GM12874 (cell line): ENCODE measurements at regions not wholly inside any gene's neighbourhood (a gene's known extent, or its start where the extent isn't known, plus 50 kb on each side); places are given as distances from the start of the nearest gene placed in this dataset.

ENCODE experiments used
- TF ChIP-seq, protein P1 (sequence below): IDR thresholded peaks from 2 replicates; pipeline ENCODE4 v1.5.1; 2011; ENCODE audit warnings: low read depth, mild to moderate bottlenecking, control low read depth, low read length, moderate library complexity; ENCODE audit not compliant: insufficient read depth

DNA sequence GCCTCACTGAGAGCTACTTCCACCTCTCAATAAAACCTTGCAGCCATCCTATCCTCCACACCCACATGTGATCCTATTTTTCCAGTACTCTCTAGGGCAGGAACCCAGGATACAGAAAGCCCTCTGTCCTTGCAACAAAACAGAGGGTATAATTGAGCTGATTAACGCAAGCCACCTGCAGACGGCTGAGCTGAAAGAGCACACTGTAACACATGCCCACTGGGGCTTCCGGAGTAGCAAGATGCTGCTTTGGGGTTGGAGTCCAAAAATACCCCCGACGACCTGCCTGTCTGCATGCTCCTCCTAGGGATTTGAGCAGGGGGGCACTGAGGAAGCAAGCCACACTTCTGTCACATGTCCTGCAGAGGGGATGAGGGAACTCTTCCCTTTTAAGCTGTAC lies 401.1 kb upstream of the FOXG1 start:
- TF ChIP-seq, protein P1, sequence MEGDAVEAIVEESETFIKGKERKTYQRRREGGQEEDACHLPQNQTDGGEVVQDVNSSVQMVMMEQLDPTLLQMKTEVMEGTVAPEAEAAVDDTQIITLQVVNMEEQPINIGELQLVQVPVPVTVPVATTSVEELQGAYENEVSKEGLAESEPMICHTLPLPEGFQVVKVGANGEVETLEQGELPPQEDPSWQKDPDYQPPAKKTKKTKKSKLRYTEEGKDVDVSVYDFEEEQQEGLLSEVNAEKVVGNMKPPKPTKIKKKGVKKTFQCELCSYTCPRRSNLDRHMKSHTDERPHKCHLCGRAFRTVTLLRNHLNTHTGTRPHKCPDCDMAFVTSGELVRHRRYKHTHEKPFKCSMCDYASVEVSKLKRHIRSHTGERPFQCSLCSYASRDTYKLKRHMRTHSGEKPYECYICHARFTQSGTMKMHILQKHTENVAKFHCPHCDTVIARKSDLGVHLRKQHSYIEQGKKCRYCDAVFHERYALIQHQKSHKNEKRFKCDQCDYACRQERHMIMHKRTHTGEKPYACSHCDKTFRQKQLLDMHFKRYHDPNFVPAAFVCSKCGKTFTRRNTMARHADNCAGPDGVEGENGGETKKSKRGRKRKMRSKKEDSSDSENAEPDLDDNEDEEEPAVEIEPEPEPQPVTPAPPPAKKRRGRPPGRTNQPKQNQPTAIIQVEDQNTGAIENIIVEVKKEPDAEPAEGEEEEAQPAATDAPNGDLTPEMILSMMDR = no peak

DNA sequence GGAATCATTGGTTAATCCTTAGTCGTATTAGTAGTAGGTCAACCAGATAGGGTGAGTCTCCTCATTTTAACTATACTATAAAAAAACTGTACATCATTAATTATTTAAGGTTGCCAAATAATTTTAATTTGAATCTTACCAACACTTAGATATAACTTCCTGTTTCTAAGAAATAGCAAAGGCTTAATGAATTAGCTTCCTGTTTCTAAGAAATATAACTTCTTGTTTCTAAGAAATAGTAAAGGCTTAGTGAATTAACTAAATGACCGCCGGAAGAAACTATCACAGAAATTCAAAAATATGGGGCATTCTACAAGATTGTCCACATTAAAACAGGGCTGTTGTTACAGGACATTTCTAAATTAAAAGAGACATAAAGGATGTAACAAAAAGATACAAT lies 392.9 kb upstream of the FOXG1 start:
- TF ChIP-seq, protein P1 = no peak

DNA sequence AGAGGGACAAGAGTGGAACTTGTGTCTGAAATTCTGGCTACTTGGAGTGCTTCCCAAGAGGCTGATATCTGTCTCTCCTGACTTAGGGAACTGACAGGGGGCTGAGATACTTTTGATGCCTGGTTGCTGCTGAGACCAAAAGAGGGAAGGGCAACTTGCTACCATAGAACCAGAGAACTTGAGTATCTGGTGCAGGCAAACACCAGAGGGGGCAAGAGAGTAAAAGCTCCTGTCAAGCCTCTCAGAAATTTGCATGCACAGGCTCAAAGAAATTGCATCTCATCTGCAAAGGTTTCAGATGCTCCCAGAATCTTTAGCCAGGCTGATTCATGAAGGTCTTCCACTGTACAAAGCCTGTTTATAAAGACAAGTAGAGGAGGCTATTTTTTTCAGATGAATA lies 391.3 kb upstream of the FOXG1 start:
- TF ChIP-seq, protein P1 = no peak

DNA sequence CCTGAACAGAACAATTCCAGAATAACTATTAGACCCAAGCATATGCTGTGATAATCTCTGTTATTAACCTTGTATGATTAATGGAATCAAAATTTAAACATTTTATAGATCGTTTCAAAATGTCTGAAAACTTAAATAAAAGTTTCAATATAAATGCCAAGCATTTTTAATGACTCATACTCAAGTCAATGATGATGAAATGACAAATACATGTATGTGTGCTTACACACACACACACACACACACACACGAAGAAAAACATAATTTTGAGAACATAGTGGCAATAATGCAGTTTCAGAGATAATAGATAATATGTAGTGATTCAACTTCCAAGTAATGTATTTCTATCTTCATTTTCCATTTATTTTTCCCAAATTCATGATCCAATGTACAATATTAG lies 384.9 kb upstream of the FOXG1 start:
- TF ChIP-seq, protein P1 = no peak

DNA sequence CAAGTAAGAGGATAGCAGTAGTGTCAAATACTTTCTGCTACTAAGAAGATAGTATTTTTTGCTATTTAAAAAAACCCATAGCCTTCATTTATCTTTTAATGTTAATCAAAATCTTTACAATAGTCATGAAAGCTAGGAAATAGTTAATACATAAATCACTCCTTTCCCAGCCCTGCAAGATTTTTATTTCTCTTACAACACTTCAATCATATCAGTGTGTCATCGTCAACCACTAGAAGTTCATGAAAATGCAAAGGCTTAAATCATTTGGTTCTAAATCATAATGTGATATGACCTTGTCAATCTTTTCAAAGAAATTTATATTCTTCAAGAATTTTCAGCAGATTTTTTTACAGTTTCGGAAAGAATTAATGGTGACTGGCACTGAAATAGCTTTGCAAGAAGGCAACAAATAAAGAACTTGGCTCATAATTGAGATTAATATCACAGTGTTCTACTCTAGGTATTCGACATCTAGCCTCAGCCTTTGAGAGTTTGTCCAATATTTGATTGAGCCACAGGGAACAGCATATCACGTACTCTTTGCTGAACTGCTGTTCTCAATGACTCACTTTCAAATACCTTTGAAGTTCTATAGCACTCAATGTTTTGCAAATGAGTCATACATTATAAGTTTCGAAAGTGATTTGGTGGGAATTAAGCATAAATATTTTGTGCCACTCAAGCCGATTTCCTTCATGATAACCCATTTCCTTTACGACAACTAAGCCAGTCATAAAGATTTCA lies 384.0 kb upstream of the FOXG1 start:
- TF ChIP-seq, protein P1 = no peak

DNA sequence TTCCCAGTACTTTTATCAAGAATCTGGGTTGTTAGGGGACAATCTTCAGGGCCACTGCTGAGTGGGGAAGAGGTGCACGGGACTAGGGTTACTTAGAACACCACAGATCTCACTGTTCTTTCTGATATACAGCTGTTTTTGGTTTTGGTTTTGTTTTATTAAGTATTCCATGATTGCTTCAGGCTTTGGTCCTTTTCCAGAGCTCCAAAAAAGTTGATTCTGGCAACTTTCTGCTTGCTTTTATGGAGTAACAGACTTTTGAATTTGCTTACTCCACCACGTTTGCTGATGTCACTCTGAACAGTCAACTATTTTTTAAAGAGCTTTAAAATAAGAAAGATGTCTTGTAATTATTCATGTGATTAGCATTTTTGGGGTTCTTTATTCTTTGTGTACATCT lies 368.1 kb upstream of the FOXG1 start:
- TF ChIP-seq, protein P1 = no peak

DNA sequence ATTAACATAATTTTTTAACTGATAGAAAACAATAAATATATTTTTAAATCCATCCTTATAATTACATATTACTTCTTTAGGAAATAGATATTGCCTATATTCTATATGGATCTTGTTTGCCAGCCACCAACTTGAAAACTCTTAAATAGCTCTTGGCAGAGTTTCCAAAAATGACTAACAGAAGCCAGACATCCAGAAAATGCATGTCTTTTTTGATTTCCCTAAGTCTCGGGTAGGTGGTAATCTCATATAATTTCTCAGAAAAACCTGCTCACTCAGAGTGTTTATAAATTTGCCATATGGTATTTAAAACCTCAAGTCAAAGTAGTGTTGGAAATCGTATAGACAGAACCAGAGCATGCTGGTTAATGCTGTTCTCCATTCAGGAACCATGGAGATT lies 360.4 kb upstream of the FOXG1 start:
- TF ChIP-seq, protein P1 = no peak
